H7 (cell line): ENCODE measurements at regions not wholly inside any gene's neighbourhood (a gene's known extent, or its start where the extent isn't known, plus 50 kb on each side); places are given as distances from the start of the nearest gene placed in this dataset.

Experiments used
- DNase-seq: peaks from one replicate; pipeline ENCODE4 v3.0.0; 2012
- H3K27me3 ChIP-seq: 2 replicates; pipeline ENCODE4 v1.6.0; 2011; ENCODE audit warnings: mild to moderate bottlenecking, low read length; ENCODE audit not compliant: control insufficient read depth, insufficient read depth
- H3K36me3 ChIP-seq: replicated peaks from 2 replicates; pipeline ENCODE4 v1.5.1; 2011; ENCODE audit warnings: low read length; ENCODE audit not compliant: control insufficient read depth, insufficient read depth
- H3K4me3 ChIP-seq: 2 replicates; pipeline ENCODE4 v1.5.1; 2011; ENCODE audit warnings: low read depth, mild to moderate bottlenecking, control low read depth, low read length, moderate library complexity; ENCODE audit not compliant: insufficient read depth

DNA sequence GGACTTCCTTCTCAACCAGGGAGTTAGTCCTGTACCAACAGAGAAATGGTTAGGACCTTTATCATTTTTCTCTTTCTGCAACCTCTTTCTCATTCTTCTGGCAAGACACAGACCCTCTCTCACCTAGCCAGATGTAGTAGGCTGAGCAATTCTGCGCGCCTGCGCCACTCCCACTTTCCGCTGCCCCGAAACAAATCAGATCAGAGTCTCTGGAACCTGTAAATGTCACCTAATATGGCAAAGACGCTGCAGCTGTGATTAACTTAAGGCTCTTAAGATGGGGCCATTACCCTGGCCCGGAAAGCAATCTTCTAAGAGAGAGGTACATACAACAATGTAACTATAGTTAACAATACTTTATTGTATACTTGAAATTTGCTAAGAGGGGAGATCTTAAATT, 94.3 kb upstream of the ASIC2 start:
- no peak overlapping the region for H3K4me3 ChIP-seq
- no peak for DNase-seq

GRCh38 chr17:33389504-33390135, 96.5 kb upstream of the ASIC2 start:
- DNase-seq, result no peak
- H3K36me3 ChIP-seq, result no peaks in the 10 kb centered on the region

More for the DNA sequence above, 94.3 kb upstream of the ASIC2 start:
- Histone ChIP-seq H3K27me3 (no peaks in the 10 kb centered on the region), H3K36me3 (no peaks in the 10 kb centered on the region)

DNA sequence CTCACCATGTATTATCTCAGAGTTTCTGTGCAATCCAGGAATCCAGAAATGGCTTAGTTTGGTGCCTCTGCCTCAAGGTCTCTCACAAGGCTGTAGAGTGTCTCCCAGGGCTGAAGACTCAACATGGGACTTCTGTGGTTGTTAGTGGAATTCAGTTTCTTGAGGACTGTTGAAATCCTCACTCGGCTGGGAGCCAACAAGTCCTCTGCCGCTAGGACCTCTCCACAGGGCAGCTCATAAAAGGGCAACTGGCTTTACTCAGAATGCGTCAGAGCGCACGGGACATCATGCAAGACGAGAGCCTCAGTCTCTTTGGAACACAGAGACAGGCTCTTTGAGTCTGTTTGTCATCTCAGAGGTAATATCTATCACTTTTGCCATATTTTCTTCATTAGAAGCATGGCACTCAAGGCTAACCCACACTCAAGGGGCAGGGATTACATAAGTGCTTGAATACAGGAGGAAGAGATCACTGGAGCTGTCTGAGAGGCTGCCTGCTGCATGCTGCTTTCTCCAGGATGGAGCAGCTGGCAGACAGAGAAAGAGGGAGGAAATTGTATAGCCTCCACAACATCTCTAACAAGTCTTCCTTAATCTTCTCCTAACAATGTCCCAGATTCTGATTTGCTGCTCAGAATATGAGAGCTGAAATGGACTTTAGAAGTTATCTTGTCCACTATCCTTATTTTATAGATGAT, 97.5 kb upstream of the ASIC2 start:
- DNase-seq, result no peak
- Histone ChIP-seq H3K36me3 (no peaks in the 10 kb centered on the region), H3K27me3 (no peaks in the 10 kb centered on the region), H3K4me3 (no peak overlapping the region)

More at GRCh38 chr17:33389504-33390135, 96.5 kb upstream of the ASIC2 start:
- Histone ChIP-seq H3K4me3 (no peak overlapping the region), H3K27me3 (no peaks in the 10 kb centered on the region)

GRCh38 chr17:33396818-33397217, 103.7 kb upstream of the ASIC2 start:
- Histone ChIP-seq H3K36me3 (no peaks in the 10 kb centered on the region), H3K27me3 (no peaks in the 10 kb centered on the region), H3K4me3 (no peak overlapping the region)
- DNase-seq, result no peak

- no peak overlapping the region for H3K4me3 ChIP-seq
- no peak for DNase-seq
Measured at GRCh38 chr17:33398386-33398785, 105.3 kb upstream of the ASIC2 start.

DNA sequence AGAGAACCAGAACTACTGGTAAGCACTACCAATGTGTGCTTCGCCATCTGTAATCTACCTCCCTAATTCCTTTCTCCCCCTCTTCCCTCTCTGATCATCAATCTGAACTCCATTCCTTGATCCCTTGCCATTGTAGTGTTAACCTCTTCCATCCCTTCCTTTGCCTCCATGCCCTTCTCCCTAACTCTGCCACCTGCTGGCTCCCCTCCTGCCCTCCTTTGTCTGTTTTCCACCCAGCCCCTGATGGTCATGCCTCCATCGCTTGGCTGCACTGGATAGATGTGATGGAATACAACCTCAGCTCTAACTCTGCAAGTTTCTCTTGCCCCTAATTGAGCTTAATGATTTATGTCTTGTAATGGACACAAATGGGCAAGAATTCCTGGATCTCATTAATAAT, 108.2 kb upstream of the ASIC2 start:
- Histone ChIP-seq H3K36me3 (no peaks in the 10 kb centered on the region), H3K4me3 (no peak overlapping the region), H3K27me3 (no peaks in the 10 kb centered on the region)
- DNase-seq, result no peak

More at GRCh38 chr17:33398386-33398785, 105.3 kb upstream of the ASIC2 start:
- Histone ChIP-seq H3K27me3 (no peaks in the 10 kb centered on the region), H3K36me3 (no peaks in the 10 kb centered on the region)

DNA sequence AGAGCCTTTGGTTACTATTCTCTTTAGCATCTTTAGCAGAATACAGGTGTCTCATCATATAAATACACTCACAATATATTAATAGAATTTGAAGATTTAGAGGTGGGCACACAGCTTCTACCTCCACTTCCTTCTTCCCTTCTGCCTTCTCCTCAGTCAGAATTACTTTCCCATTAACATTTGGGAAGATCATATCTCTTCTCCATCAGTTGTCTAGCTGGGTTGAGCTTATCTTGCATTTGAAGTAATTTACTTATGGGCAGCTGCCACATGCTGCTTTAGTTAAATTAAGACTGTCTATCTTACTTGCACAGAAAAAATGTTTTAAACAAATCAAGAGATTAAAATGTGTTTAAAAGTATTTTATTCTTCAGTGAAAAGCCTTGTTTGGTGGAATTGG, 110.1 kb upstream of the ASIC2 start:
- DNase-seq, result no peak
- Histone ChIP-seq H3K4me3 (no peak overlapping the region), H3K27me3 (no peaks in the 10 kb centered on the region), H3K36me3 (no peaks in the 10 kb centered on the region)

DNA sequence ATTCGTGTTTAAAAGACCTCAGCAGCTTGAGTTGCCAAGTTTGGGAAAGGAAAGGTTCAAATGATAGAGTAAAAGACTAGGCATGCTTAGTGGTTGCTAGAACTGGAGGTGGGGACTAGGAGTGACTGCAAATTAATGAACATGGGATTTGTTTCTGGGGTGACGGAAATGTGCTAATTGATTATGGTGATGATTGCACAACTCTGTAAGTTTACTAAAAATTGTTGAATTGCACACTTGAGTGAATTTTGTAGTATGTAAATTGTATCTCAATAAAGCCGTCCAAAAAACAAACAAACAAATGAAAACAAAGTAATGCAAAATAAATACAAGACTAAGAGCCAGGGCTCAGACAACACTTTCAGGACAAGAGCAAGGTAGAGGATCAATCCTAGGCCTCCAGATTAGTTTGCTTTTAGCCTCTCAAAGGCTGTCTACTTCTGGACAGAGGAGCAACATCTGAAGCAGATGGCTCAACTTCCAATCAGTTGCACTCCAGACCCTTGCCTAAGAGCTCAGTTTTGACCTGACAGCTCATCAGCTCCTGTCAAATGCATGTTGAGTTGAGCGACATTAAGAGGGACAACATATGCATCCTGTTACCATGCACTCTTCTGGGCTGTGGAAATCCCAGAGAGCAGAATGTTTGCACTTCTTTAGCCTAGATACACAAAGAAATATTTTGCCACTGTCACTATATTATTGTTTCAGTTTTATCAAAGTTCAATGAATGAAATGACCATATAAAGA, 111.2 kb upstream of the ASIC2 start:
- H3K36me3 ChIP-seq, result no peaks in the 10 kb centered on the region
- no peak for DNase-seq
- no peaks in the 10 kb centered on the region for H3K27me3 ChIP-seq
- H3K4me3 ChIP-seq, result no peak overlapping the region

DNA sequence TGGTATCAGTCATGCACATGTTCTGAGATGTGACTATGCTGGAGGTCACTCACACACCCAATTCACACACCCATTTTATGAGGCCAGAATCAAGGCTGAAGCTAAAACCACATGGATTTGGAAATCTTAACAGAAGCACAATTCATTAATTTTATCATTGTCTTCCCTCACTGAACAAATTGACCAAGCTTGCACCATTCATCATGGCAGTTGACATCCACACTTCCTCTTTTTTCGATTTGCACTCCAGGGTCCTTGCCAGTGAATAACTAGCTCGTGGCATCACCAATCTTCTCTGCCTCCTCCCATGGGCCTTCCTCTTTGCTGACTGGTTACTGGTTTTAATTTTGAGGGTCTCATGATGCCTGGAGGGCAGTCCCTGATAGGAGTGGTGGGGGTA, 123.0 kb upstream of the ASIC2 start:
- Histone ChIP-seq H3K36me3 (no peaks in the 10 kb centered on the region), H3K27me3 (no peaks in the 10 kb centered on the region), H3K4me3 (no peak overlapping the region)
- no peak for DNase-seq

GRCh38 chr17:33421933-33422332, 128.8 kb upstream of the ASIC2 start:
- no peak for DNase-seq
- Histone ChIP-seq H3K4me3 (no peak overlapping the region), H3K36me3 (no peaks in the 10 kb centered on the region), H3K27me3 (no peaks in the 10 kb centered on the region)

DNA sequence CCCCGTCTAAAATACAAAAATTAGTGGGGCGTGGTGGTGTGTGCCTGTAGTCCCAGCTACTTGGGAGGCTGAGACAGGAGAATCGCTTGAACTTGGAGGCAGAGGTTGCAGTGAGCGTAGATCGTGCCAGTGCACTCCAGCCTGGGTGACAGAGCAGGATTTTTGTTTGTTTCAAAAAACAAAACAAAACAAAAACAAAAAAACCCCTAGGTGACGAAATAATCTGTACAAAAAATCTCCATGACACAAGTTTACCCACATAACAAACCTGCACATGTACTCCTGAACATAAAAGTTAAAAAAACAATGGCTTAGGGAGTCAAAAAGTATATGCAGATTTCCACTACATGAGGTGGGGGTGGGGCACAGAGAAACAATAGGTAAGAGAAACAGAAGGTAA, 140.5 kb upstream of the ASIC2 start:
- H3K36me3 ChIP-seq, result no peaks in the 10 kb centered on the region
- H3K27me3 ChIP-seq, result no peaks in the 10 kb centered on the region
- no peak overlapping the region for H3K4me3 ChIP-seq
- no peak for DNase-seq

GRCh38 chr17:33434841-33435240, 141.7 kb upstream of the ASIC2 start:
- no peak for DNase-seq
- H3K4me3 ChIP-seq, result no peak overlapping the region
- H3K27me3 ChIP-seq, result no peaks in the 10 kb centered on the region
- no peaks in the 10 kb centered on the region for H3K36me3 ChIP-seq

GRCh38 chr17:33435721-33436301, 142.7 kb upstream of the ASIC2 start:
- DNase-seq, result no peak
- no peak overlapping the region for H3K4me3 ChIP-seq
- H3K27me3 ChIP-seq, result no peaks in the 10 kb centered on the region
- H3K36me3 ChIP-seq, result no peaks in the 10 kb centered on the region

GRCh38 chr17:33436321-33436720, 143.2 kb upstream of the ASIC2 start:
- Histone ChIP-seq H3K27me3 (no peaks in the 10 kb centered on the region), H3K4me3 (no peak overlapping the region), H3K36me3 (no peaks in the 10 kb centered on the region)
- no peak for DNase-seq

- H3K36me3 ChIP-seq, result no peaks in the 10 kb centered on the region
- DNase-seq, result no peak
Measured at GRCh38 chr17:33438139-33438538, 145.0 kb upstream of the ASIC2 start.

More at GRCh38 chr17:33438139-33438538, 145.0 kb upstream of the ASIC2 start:
- H3K4me3 ChIP-seq, result no peak overlapping the region
- no peaks in the 10 kb centered on the region for H3K27me3 ChIP-seq
